ENCODE measurements at regions not wholly inside any gene's neighbourhood (a gene's known extent, or its start where the extent isn't known, plus 50 kb on each side); places are given as distances from the start of the nearest gene placed in this dataset.

DNA sequence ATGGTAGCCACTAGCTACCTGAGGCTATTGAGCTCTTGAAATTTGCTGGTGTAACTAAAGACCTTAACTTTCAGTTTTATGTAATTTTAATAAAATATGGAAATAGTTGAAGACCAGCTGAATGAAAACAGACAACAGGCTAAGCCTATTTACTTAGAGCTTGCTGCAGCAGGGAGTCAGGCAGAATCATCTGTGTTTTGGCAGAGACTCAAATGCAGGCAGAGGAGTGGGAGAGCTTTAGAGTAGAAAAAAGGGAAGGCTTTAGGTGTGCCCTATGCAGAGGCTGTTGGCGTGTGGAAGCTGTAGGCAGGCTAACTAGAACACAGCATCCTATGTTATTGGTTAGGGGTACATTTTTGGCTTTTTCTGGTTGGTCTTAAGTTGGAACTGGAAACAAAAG is 304.9 kb upstream of the NBEA start:
- TF ChIP-seq, protein P1, sequence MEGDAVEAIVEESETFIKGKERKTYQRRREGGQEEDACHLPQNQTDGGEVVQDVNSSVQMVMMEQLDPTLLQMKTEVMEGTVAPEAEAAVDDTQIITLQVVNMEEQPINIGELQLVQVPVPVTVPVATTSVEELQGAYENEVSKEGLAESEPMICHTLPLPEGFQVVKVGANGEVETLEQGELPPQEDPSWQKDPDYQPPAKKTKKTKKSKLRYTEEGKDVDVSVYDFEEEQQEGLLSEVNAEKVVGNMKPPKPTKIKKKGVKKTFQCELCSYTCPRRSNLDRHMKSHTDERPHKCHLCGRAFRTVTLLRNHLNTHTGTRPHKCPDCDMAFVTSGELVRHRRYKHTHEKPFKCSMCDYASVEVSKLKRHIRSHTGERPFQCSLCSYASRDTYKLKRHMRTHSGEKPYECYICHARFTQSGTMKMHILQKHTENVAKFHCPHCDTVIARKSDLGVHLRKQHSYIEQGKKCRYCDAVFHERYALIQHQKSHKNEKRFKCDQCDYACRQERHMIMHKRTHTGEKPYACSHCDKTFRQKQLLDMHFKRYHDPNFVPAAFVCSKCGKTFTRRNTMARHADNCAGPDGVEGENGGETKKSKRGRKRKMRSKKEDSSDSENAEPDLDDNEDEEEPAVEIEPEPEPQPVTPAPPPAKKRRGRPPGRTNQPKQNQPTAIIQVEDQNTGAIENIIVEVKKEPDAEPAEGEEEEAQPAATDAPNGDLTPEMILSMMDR (conservative IDR thresholded peaks at IDR 0.05; ENCODE audit: low read depth, low read length), result no peak
- H3K79me2 ChIP-seq (ENCODE audit: insufficient read depth, low read depth), result no peaks in the 10 kb centered on the region
- H3K4me1 ChIP-seq (ENCODE audit: low read depth, poor library complexity, severe bottlenecking), result no peaks in the 10 kb centered on the region
- H3K4me3 ChIP-seq (IDR thresholded peaks at IDR 0.05; ENCODE audit: insufficient read depth, low read depth, low read length), result no peak overlapping the region
- H3K9ac ChIP-seq, result no peak overlapping the region
- H3K27me3 ChIP-seq (ENCODE audit: insufficient read depth, low read depth), result no peaks in the 10 kb centered on the region
- H3K4me2 ChIP-seq, result no peak overlapping the region
- H4K20me1 ChIP-seq (ENCODE audit: insufficient read depth), result no peaks in the 10 kb centered on the region
- H3K36me3 ChIP-seq (ENCODE audit: insufficient read depth), result no peaks in the 10 kb centered on the region
- no peak overlapping the region for H3K27ac ChIP-seq
- no peak overlapping the region for H2AFZ ChIP-seq (ENCODE audit: low read depth)

GRCh38 chr13:34637636-34638035 is 304.4 kb upstream of the NBEA start:
- no peaks in the 10 kb centered on the region for H3K4me1 ChIP-seq (ENCODE audit: low read depth, poor library complexity, severe bottlenecking)
- no peaks in the 10 kb centered on the region for H3K79me2 ChIP-seq (ENCODE audit: insufficient read depth, low read depth)
- TF ChIP-seq, protein P1 (conservative IDR thresholded peaks at IDR 0.05; ENCODE audit: low read depth, low read length), result no peak
- H3K9ac ChIP-seq, result no peak overlapping the region
- H3K4me2 ChIP-seq, result no peak overlapping the region
- H3K27ac ChIP-seq, result no peak overlapping the region
- no peak overlapping the region for H3K4me3 ChIP-seq (IDR thresholded peaks at IDR 0.05; ENCODE audit: insufficient read depth, low read depth, low read length)
- no peaks in the 10 kb centered on the region for H3K27me3 ChIP-seq (ENCODE audit: insufficient read depth, low read depth)
- no peaks in the 10 kb centered on the region for H4K20me1 ChIP-seq (ENCODE audit: insufficient read depth)
- H3K36me3 ChIP-seq (ENCODE audit: insufficient read depth), result no peaks in the 10 kb centered on the region
- no peak overlapping the region for H2AFZ ChIP-seq (ENCODE audit: low read depth)

DNA sequence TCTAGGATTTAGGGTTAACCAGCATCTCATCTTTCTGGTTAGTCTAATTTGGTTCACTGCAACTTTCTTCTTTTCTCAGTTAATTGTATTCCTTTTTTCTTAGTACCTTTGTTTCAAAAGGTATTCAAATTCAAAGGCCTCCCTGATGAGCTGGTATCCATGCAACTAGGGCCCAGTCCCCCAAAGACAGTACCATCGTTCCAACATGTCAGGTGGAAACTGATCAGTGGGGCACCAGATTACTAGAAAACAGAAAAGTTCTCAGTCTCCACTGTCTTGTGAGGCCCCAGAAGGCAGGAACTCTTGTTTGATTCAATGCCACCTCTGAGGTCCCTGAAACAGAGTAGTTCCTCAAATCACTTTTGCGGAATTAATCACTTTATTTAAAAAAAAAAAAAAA is 303.2 kb upstream of the NBEA start:
- no peaks in the 10 kb centered on the region for H3K36me3 ChIP-seq (ENCODE audit: insufficient read depth)
- TF ChIP-seq, protein P1 (conservative IDR thresholded peaks at IDR 0.05; ENCODE audit: low read depth, low read length), result no peak
- H3K27ac ChIP-seq, result no peak overlapping the region
- no peak overlapping the region for H2AFZ ChIP-seq (ENCODE audit: low read depth)
- no peaks in the 10 kb centered on the region for H3K27me3 ChIP-seq (ENCODE audit: insufficient read depth, low read depth)
- H3K9ac ChIP-seq, result no peak overlapping the region
- H3K79me2 ChIP-seq (ENCODE audit: insufficient read depth, low read depth), result no peaks in the 10 kb centered on the region
- H3K4me3 ChIP-seq (IDR thresholded peaks at IDR 0.05; ENCODE audit: insufficient read depth, low read depth, low read length), result no peak overlapping the region
- H3K4me1 ChIP-seq (ENCODE audit: low read depth, poor library complexity, severe bottlenecking), result no peaks in the 10 kb centered on the region
- no peaks in the 10 kb centered on the region for H4K20me1 ChIP-seq (ENCODE audit: insufficient read depth)
- H3K4me2 ChIP-seq, result no peak overlapping the region

DNA sequence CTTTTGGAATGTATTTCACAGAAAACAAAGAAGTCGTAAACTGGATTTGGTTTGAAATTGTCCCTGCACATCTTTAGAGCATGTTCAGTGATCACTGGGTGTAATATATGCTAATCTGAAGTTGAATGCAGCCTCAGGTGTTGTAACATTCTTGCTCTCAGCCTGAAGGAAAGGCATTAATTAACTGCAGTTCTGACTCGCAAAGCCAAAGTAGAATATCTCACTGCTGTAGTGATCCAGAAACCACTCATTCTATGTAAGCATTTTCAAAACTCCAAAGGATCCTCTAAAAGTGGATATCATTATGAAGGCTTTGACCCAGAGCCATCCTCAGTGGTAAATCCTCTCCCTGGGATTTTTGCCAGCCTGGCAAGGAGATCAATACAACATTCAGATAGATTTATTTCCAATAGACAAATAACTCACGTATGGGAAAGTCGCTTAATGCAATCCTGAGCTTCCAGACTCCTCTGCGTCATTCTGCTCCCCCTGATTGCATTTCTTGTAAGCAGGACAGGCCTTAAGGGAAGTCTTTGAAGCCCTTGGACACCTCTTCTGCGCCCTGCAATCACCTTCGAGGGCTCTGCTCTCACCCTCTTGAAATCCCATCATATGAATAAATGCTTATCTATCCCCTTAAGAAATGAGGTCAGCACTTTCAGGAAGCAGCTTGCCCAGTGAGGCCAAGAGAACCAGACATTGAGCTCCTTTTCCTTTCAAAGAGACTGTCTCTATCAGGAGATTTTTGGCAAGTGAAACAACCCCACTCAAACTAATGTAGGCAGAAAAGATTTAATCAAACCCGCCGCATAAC is 301.7 kb upstream of the NBEA start:
- H2AFZ ChIP-seq (ENCODE audit: low read depth), result no peak overlapping the region
- no peak overlapping the region for H3K4me2 ChIP-seq
- H4K20me1 ChIP-seq (ENCODE audit: insufficient read depth), result no peaks in the 10 kb centered on the region
- H3K27me3 ChIP-seq (ENCODE audit: insufficient read depth, low read depth), result no peaks in the 10 kb centered on the region
- H3K27ac ChIP-seq, result no peak overlapping the region
- H3K4me1 ChIP-seq (ENCODE audit: low read depth, poor library complexity, severe bottlenecking), result no peaks in the 10 kb centered on the region
- no peak overlapping the region for H3K4me3 ChIP-seq (IDR thresholded peaks at IDR 0.05; ENCODE audit: insufficient read depth, low read depth, low read length)
- TF ChIP-seq, protein P1 (conservative IDR thresholded peaks at IDR 0.05; ENCODE audit: low read depth, low read length), result no peak
- H3K9ac ChIP-seq, result no peak overlapping the region
- H3K36me3 ChIP-seq (ENCODE audit: insufficient read depth), result no peaks in the 10 kb centered on the region
- H3K79me2 ChIP-seq (ENCODE audit: insufficient read depth, low read depth), result no peaks in the 10 kb centered on the region

All from KMS-11 (cell line).